Coronary artery (tissue), 2 donors: ENCODE measurements at regions not wholly inside any gene's neighbourhood (a gene's known extent, or its start where the extent isn't known, plus 50 kb on each side); places are given as distances from the start of the nearest gene placed in this dataset.

ENCODE experiments used
- DNase-seq: peaks from one replicate; pipeline ENCODE4 v3.0.0-alpha.2; 2017; ENCODE audit warnings: low spot score
- H3K27ac ChIP-seq, 2 donors: fragments of 200-600 bp; sonication (generic); one replicate each; pipeline ENCODE4 v1.5.1; 2016 to 2019
- H3K4me3 ChIP-seq: fragments of 200-600 bp; sonication (generic); 2 replicates; pipeline ENCODE4 v1.5.1; 2016; ENCODE audit warnings: mild to moderate bottlenecking, moderate library complexity
- TF ChIP-seq, protein P1 (sequence below): fragments of 200-600 bp; sonication (generic); IDR thresholded peaks from one replicate; pipeline ENCODE4 v1.5.1; 2019; ENCODE audit warnings: antibody characterized with exemption

DNA sequence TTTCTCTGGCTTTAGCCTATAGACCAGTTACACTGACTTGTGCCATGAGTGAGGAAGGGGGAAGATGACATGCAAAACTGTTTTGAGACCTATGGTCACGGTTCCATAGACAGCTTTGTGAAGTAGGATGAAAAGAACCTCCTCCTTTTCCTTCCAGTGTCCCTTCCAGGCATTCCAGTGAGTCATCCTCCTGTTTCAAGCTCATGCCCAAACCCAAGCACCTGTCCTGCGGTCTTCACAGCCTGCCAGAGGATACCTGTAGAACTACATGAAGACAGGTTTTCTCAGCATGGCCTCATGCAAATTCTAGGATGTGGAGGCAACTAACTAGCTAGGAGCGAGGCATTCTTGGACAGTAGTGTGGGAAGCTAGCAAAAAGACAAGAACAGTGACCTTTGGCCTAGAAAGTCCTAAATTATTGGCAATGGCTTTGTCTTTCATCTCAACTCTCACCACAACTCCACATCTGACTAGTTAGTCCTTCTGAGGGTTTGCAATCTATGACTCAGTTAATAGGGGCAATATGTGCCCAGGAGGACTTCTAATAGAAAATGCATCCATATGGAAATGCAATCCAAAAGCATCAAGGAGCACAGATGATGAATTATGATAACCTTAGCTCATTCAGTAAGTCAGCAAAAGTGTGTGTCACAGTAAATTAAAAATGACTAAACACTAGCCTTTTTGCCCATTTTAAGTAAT lies 154.7 kb downstream of the RBM43 start:
- no peak for DNase-seq
- Histone ChIP-seq H3K27ac (no peak overlapping the region), H3K4me3 (no peak overlapping the region)
- TF ChIP-seq, protein P1, sequence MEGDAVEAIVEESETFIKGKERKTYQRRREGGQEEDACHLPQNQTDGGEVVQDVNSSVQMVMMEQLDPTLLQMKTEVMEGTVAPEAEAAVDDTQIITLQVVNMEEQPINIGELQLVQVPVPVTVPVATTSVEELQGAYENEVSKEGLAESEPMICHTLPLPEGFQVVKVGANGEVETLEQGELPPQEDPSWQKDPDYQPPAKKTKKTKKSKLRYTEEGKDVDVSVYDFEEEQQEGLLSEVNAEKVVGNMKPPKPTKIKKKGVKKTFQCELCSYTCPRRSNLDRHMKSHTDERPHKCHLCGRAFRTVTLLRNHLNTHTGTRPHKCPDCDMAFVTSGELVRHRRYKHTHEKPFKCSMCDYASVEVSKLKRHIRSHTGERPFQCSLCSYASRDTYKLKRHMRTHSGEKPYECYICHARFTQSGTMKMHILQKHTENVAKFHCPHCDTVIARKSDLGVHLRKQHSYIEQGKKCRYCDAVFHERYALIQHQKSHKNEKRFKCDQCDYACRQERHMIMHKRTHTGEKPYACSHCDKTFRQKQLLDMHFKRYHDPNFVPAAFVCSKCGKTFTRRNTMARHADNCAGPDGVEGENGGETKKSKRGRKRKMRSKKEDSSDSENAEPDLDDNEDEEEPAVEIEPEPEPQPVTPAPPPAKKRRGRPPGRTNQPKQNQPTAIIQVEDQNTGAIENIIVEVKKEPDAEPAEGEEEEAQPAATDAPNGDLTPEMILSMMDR, result no peak

DNA sequence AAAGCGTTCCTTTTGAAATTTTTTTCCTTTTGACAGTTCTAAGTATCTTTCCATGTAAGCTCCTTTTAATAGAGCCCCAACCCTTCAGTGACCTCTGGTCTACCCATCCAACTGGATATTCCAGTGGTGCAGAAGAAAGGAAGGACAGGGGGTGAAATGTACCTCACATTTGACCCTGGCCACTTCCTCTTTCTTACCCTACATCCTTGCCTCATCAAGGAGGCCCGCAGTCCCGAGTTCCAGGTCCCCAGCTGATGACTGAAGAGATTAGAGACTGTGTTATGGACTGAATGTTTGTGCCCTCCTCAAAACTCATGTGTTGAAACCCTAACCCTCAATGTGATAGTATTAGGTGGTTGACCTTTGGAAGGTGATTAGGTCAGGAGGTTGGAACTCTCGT lies 158.1 kb downstream of the RBM43 start:
- Histone ChIP-seq H3K27ac (no peak overlapping the region), H3K4me3 (no peak overlapping the region)
- TF ChIP-seq, protein P1, result no peak
- no peak for DNase-seq

DNA sequence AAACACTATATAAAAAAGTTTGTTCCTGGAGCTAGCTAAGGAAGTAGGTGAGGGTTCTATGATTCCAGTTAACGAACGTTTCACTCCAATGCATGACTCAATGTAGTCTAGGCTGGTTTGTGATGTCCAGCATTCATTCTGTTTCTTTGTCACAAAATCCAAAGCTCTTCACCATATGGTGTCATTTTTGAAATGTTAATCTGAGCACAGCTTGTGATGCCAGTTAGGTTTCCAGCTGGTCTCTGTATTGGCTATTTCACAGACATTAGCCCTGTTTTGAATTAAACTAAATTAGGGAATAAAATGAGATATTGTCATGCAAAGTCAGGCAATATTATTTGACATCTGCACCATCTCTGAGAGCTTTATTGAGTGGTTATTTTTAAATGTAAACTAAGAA lies 159.4 kb downstream of the RBM43 start:
- DNase-seq, result no peak
- Histone ChIP-seq H3K4me3 (no peak overlapping the region), H3K27ac (no peak overlapping the region)
- TF ChIP-seq, protein P1, result no peak

DNA sequence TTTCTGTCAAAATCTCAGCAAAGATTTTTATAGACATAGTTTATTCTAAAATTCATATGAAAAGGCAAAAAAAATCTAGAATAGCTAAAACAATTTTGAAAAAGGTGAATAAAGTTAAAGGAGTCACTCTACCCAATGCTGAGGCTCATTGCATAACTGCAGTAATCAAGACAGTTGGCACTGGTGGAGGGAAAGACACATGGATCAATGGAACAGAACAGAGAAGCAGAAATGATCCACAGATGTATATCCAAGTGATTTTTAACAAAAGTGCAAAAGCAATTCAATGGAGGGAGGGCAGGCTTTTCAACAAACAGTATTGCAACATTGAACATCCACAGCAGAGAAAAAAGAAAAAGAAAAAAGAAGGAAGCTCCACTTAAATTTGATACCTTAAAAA lies 162.8 kb downstream of the RBM43 start:
- TF ChIP-seq, protein P1, result no peak
- H3K27ac ChIP-seq, result no peak overlapping the region
- DNase-seq, result no peak
- H3K4me3 ChIP-seq, result no peak overlapping the region

DNA sequence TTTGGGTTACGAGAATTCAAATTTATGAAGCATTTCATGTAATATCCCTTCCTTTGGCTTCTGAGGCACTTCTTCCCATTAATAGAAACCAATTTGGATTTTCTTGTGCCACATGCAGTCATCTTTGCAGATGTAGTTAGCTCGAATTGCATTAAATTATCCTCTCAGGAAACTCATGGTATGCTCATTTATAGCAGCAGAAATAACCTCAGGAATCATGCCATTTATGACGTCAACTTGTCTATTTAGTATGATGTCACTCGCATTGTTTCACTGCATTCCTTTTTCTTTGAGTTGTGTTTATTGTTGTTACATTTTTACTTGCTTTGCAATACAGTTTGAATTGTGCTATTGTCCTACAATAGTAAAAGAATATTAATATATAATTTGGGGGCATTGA lies 163.8 kb downstream of the RBM43 start:
- H3K27ac ChIP-seq, result no peak overlapping the region
- TF ChIP-seq, protein P1, result no peak
- DNase-seq, result no peak
- no peak overlapping the region for H3K4me3 ChIP-seq

DNA sequence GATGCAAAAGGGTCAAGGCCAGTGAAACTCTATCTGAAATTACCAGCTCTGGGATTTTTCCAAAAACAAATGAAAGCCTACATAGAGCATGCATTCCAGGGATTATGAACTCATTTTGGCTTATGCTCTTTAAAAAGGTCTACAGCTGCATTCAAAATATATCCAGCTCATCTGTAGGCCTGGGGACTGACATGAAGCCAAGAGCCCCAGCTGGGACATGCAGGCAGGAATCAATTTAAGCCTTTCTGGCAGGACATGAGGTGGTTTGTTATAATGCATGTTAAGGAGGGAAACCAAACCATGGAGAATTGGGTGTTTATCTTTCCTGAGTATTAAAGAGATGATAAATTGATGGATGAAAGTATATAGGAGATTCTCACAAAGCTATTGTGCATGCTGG lies 164.5 kb downstream of the RBM43 start:
- H3K4me3 ChIP-seq, result no peak overlapping the region
- H3K27ac ChIP-seq, result no peak overlapping the region
- DNase-seq, result no peak
- TF ChIP-seq, protein P1, result no peak

DNA sequence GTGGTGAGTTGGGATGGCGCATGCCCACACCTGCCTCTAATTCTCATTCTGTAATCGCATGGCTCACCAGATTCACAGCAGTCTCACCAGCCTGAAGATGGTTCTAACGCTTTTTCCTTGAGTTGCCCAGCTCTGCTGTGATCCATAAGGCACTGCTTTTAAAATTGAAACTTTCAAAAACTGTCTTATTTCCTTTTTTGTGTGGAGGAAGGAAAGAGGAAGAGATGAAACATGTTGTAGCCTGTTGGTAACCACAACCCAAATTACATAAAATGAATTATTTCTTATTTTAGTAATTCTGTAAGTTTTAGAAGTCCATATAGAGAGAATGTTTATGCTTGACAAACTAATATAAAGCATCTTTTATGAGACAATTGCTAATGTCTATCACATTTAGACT lies 165.4 kb downstream of the RBM43 start:
- Histone ChIP-seq H3K27ac (no peak overlapping the region), H3K4me3 (no peak overlapping the region)
- TF ChIP-seq, protein P1, result no peak
- no peak for DNase-seq
